HCT116 (cell line): ENCODE measurements at regions not wholly inside any gene's neighbourhood (a gene's known extent, or its start where the extent isn't known, plus 50 kb on each side); places are given as distances from the start of the nearest gene placed in this dataset.

Experiments used
- ATAC-seq: fragments of 200-7000 bp; cut with Tn5 transposase; 2 replicates; pipeline ENCODE4 v1.9.1; 2020; ENCODE audit warnings: mild to moderate bottlenecking, moderate library complexity
- BruUV-seq: library from RNA; stranded (reverse); fragments of 400-500 nt; replicated peaks from 2 replicates; lab custom pipeline; 2021; lab: Mats Ljungman, UMichigan
- CTCF ChIA-PET: fragments of 300-600 bp; sonication (Branson Sonifier 250); formaldehyde crosslinking; loops from one replicate; lab custom pipeline; 2021; ENCODE audit warnings: antibody characterized with exemption; lab: Charles Lee
- POLR2A ChIA-PET: fragments of 300-600, 350-600 bp; sonication (Branson Sonifier 250); formaldehyde crosslinking; loops from one replicate; lab custom pipeline; 2021; ENCODE audit warnings: antibody characterized with exemption; lab: Charles Lee
- RAD21 ChIA-PET, 2 experiments: fragments of 300-600 bp; sonication (Branson Sonifier 250); formaldehyde crosslinking; loops; one replicate each; lab custom pipeline; 2023; ENCODE audit warnings: low total read pairs in 2 of 2; ENCODE audit not compliant: uncharacterized antibody in 2 of 2, unreplicated experiment in 2 of 2, low non-redundant PET in 1 of 2; lab: Charles Lee
- DNase-seq: peaks from one replicate; pipeline ENCODE4 v3.0.0-alpha.2; 2010; ENCODE audit warnings: low read depth, low spot score
- H2AFZ ChIP-seq: fragments of 200-600 bp; shearing (Covaris generic), sonication (generic); 2 replicates; pipeline ENCODE4 v1.6.1; 2017; ENCODE audit warnings: low read depth, mixed run types, mixed read lengths, antibody characterized with exemption, low read length; ENCODE audit not compliant: poor library complexity, severe bottlenecking
- H3K27ac ChIP-seq: 2 replicates; pipeline ENCODE4 v1.5.1; 2012; ENCODE audit warnings: low read depth, low read length
- H3K27me3 ChIP-seq: fragments of 200-600 bp; sonication (generic); 2 replicates; pipeline ENCODE4 v1.6.1; 2016; ENCODE audit warnings: mixed run types, low read length, mixed read lengths; ENCODE audit not compliant: insufficient read depth
- H3K36me3 ChIP-seq, 2 experiments: fragments of 200-500 bp in 1 of 2; fragments of 200-600 bp in 1 of 2; sonication (Bioruptor generic) in 1 of 2; sonication (generic) in 1 of 2; 2 replicates each; pipeline versions ENCODE4 v1.5.1 to v1.6.1; 2014 to 2016; ENCODE audit warnings: low read length in 2 of 2, inconsistent platforms in 1 of 2, mixed read lengths in 1 of 2, mixed run types in 1 of 2; ENCODE audit not compliant: insufficient read depth in 2 of 2, control insufficient read depth in 1 of 2
- H3K4me1 ChIP-seq, 2 experiments: fragments of 200-600 bp in 1 of 2; sonication (generic) in 1 of 2; 2 replicates each; pipeline versions ENCODE4 v1.5.1 to v1.6.1; 2012 to 2017; ENCODE audit warnings: low read length in 2 of 2, inconsistent platforms in 1 of 2, mild to moderate bottlenecking in 1 of 2, mixed read lengths in 1 of 2, mixed run types in 1 of 2, moderate library complexity in 1 of 2; ENCODE audit not compliant: insufficient read depth in 2 of 2, control insufficient read depth in 1 of 2
- H3K4me2 ChIP-seq: fragments of 200-600 bp; sonication (generic); 2 replicates; pipeline ENCODE4 v1.6.1; 2017; ENCODE audit warnings: mixed run types, low read length, mixed read lengths
- H3K4me3 ChIP-seq, 2 experiments: fragments of 200-600 bp in 1 of 2; sonication (generic) in 1 of 2; replicated peaks in 1 of 2; 2 replicates each; pipeline ENCODE4 v1.5.1; 2011 to 2016; ENCODE audit warnings: low read length in 2 of 2, control low read depth in 1 of 2, low read depth in 1 of 2, mild to moderate bottlenecking in 1 of 2, mixed read lengths in 1 of 2, mixed run types in 1 of 2
- H3K79me2 ChIP-seq: fragments of 200-600 bp; sonication (generic); 2 replicates; pipeline ENCODE4 v1.6.1; 2017; ENCODE audit warnings: mild to moderate bottlenecking, mixed run types, low read length, moderate library complexity, mixed read lengths; ENCODE audit not compliant: insufficient read depth
- H3K9ac ChIP-seq: fragments of 200-600 bp; sonication (generic); 2 replicates; pipeline ENCODE4 v1.6.1; 2016; ENCODE audit warnings: low read length, mixed read lengths
- H3K9me2 ChIP-seq: fragments of 200-600 bp; sonication (generic), shearing (Covaris generic); 2 replicates; pipeline ENCODE4 v1.6.1; 2017; ENCODE audit warnings: mixed run types, mild to moderate bottlenecking, moderate library complexity; ENCODE audit not compliant: insufficient read depth
- H3K9me3 ChIP-seq, 2 experiments: fragments of 200-500 bp in 1 of 2; fragments of 200-600 bp in 1 of 2; sonication (Bioruptor generic) in 1 of 2; sonication (generic) in 1 of 2; 2 replicates each; pipeline ENCODE4 v1.6.1; 2014 to 2017; ENCODE audit warnings: low read length in 2 of 2, mixed read lengths in 2 of 2, inconsistent platforms in 1 of 2, low read depth in 1 of 2, mild to moderate bottlenecking in 1 of 2, mixed run types in 1 of 2, moderate library complexity in 1 of 2; ENCODE audit not compliant: control insufficient read depth in 1 of 2, insufficient read depth in 1 of 2
- H4K20me1 ChIP-seq: fragments of 200-600 bp; sonication (generic), shearing (Covaris generic); 2 replicates; pipeline ENCODE4 v1.6.1; 2017; ENCODE audit warnings: mixed run types, mild to moderate bottlenecking, moderate library complexity; ENCODE audit not compliant: insufficient read depth
- ATF3 ChIP-seq: IDR thresholded peaks from 2 replicates; pipeline ENCODE4 v1.6.1; 2012
- CBX3 ChIP-seq: IDR thresholded peaks from 2 replicates; pipeline ENCODE4 v1.6.1; 2012; ENCODE audit warnings: low read depth
- CEBPB ChIP-seq: IDR thresholded peaks from 2 replicates; pipeline ENCODE4 v1.6.1; 2012; ENCODE audit warnings: low read depth
- CTCF ChIP-seq, 3 experiments: fragments of 200-600 bp in 1 of 3; sonication (generic) in 1 of 3; IDR thresholded peaks in 2 of 3; conservative IDR thresholded peaks in 1 of 3; 2 replicates each; pipeline ENCODE4 v1.5.1; 2012 to 2017; ENCODE audit warnings: low read depth in 2 of 3, low read length in 2 of 3, antibody characterized with exemption in 1 of 3, borderline replicate concordance in 1 of 3, control low read depth in 1 of 3, mild to moderate bottlenecking in 1 of 3, mixed read lengths in 1 of 3, mixed run types in 1 of 3, moderate library complexity in 1 of 3; ENCODE audit not compliant: insufficient read depth in 1 of 3
- EGR1 ChIP-seq: IDR thresholded peaks from 2 replicates; pipeline ENCODE4 v1.6.1; 2012; ENCODE audit warnings: low read depth
- JUND ChIP-seq: IDR thresholded peaks from 2 replicates; pipeline ENCODE4 v1.6.1; 2012
- SP1 ChIP-seq: IDR thresholded peaks from 2 replicates; pipeline ENCODE4 v1.6.1; 2012; ENCODE audit warnings: low read depth
- intact Hi-C: fragments of 100-400 bp; cut with micrococcal nuclease; formaldehyde crosslinking; loops from 2 replicates; pipeline ENCODE4 v1.10.0; 2022
- TF ChIP-seq, protein P1 (sequence below): IDR thresholded peaks from 2 replicates; pipeline ENCODE4 v1.6.1; 2011; ENCODE audit warnings: mild to moderate bottlenecking, low read length, moderate library complexity; ENCODE audit not compliant: insufficient replicate concordance; ENCODE audit errors: extremely low read depth
- TF ChIP-seq, protein P2 (sequence below): IDR thresholded peaks from 2 replicates; pipeline ENCODE4 v1.6.1; 2012; ENCODE audit warnings: low read depth

- Histone ChIP-seq H2AFZ (no peak overlapping the region), H3K4me3 (no peak overlapping the region), H3K4me2 (no peak overlapping the region), H3K27ac (no peak overlapping the region), H3K79me2 (no peaks in the 10 kb centered on the region), H3K27me3 (no peaks in the 10 kb centered on the region), H3K9me3 (peaks cover 0 to 7% of the 10 kb centered on the region in 2 experiments; a peak in 2 of 4 replicates), H3K9ac (no peak overlapping the region), H3K9me2 (no peaks in the 10 kb centered on the region), H4K20me1 (no peaks in the 10 kb centered on the region), H3K36me3 (no peaks in the 10 kb centered on the region), H3K4me1 (no peaks in the 10 kb centered on the region)
- ATAC-seq: no peak
- DNase-seq: no peak
- POLR2A ChIA-PET: no interaction called here
- no peak for TF ChIP-seq CBX3
- TF ChIP-seq ATF3: no peak
- no peak for TF ChIP-seq CTCF (IDR thresholded peaks at IDR 0.05 in 2 of 3, conservative IDR thresholded peaks at IDR 0.05 in 1 of 3; ENCODE audit: borderline replicate concordance in 1 of 3, insufficient read depth in 1 of 3, low read depth in 2 of 3, low read length in 2 of 3)
- TF ChIP-seq EGR1: no peak
- TF ChIP-seq SP1: no peak
- intact Hi-C loops: no loop called here
- BruUV-seq: no TSS peak
- CTCF ChIA-PET: no interaction called here
- RAD21 ChIA-PET: no interaction called here
These were observed 549.7 kb upstream of the TMEM132C start for GRCh38 chr12:127717278-127717677.

DNA sequence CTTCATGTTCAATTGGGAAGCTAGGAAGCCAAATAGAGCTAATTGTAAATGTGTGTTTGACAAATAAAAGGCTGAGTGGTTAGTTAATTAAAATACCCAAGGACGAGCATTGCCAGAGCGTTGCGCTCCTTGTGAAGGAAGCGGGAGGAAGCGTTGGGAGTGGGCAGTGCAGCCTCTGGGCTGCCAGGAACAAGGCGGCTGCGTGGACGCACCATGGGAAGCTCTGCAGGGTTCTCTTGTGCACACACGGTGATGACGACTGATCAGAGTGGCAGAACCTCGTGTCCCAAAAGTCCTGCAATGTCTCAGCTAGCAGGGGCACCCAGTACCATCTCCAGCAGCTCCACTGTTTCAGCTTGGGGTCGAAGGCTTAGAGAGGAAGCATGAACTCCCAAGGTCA, 546.6 kb upstream of the TMEM132C start:
- Histone ChIP-seq H3K9ac (no peak overlapping the region), H3K4me3 (no peak overlapping the region), H3K36me3 (no peaks in the 10 kb centered on the region), H2AFZ (no peak overlapping the region), H3K27me3 (no peaks in the 10 kb centered on the region), H3K9me2 (no peaks in the 10 kb centered on the region), H4K20me1 (no peaks in the 10 kb centered on the region), H3K9me3 (peaks cover 0 to 7% of the 10 kb centered on the region in 2 experiments; a peak in 2 of 4 replicates), H3K4me2 (no peak overlapping the region), H3K4me1 (no peaks in the 10 kb centered on the region), H3K27ac (no peak overlapping the region), H3K79me2 (no peaks in the 10 kb centered on the region)
- ATAC-seq (no peak), DNase-seq (no peak)
- CTCF ChIA-PET: no interaction called here
- RAD21 ChIA-PET: no interaction called here
- POLR2A ChIA-PET: no interaction called here
- intact Hi-C loops: no loop called here
- no TSS peak for BruUV-seq
- TF ChIP-seq JUND (no peak), CEBPB (no peak), CTCF (IDR thresholded peaks at IDR 0.05 in 2 of 3, conservative IDR thresholded peaks at IDR 0.05 in 1 of 3; ENCODE audit: borderline replicate concordance in 1 of 3, insufficient read depth in 1 of 3, low read depth in 2 of 3, low read length in 2 of 3) (no peak)
- TF ChIP-seq, protein P1, sequence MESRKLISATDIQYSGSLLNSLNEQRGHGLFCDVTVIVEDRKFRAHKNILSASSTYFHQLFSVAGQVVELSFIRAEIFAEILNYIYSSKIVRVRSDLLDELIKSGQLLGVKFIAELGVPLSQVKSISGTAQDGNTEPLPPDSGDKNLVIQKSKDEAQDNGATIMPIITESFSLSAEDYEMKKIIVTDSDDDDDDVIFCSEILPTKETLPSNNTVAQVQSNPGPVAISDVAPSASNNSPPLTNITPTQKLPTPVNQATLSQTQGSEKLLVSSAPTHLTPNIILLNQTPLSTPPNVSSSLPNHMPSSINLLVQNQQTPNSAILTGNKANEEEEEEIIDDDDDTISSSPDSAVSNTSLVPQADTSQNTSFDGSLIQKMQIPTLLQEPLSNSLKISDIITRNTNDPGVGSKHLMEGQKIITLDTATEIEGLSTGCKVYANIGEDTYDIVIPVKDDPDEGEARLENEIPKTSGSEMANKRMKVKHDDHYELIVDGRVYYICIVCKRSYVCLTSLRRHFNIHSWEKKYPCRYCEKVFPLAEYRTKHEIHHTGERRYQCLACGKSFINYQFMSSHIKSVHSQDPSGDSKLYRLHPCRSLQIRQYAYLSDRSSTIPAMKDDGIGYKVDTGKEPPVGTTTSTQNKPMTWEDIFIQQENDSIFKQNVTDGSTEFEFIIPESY: no peak
- TF ChIP-seq, protein P2, sequence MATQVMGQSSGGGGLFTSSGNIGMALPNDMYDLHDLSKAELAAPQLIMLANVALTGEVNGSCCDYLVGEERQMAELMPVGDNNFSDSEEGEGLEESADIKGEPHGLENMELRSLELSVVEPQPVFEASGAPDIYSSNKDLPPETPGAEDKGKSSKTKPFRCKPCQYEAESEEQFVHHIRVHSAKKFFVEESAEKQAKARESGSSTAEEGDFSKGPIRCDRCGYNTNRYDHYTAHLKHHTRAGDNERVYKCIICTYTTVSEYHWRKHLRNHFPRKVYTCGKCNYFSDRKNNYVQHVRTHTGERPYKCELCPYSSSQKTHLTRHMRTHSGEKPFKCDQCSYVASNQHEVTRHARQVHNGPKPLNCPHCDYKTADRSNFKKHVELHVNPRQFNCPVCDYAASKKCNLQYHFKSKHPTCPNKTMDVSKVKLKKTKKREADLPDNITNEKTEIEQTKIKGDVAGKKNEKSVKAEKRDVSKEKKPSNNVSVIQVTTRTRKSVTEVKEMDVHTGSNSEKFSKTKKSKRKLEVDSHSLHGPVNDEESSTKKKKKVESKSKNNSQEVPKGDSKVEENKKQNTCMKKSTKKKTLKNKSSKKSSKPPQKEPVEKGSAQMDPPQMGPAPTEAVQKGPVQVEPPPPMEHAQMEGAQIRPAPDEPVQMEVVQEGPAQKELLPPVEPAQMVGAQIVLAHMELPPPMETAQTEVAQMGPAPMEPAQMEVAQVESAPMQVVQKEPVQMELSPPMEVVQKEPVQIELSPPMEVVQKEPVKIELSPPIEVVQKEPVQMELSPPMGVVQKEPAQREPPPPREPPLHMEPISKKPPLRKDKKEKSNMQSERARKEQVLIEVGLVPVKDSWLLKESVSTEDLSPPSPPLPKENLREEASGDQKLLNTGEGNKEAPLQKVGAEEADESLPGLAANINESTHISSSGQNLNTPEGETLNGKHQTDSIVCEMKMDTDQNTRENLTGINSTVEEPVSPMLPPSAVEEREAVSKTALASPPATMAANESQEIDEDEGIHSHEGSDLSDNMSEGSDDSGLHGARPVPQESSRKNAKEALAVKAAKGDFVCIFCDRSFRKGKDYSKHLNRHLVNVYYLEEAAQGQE: no peak
